Endothelial cell of umbilical vein (primary cell): ENCODE measurements at regions not wholly inside any gene's neighbourhood (a gene's known extent, or its start where the extent isn't known, plus 50 kb on each side); places are given as distances from the start of the nearest gene placed in this dataset.

ENCODE experiments used
- BruUV-seq: library from RNA; stranded (reverse); fragments of 400-500 nt; replicated peaks from 2 replicates; lab custom pipeline; 2021; lab: Mats Ljungman, UMichigan
- CTCF ChIA-PET: fragments of 300-600, 350-600 bp; sonication (Branson Sonifier 250); formaldehyde crosslinking; loops from one replicate; lab custom pipeline; 2021; ENCODE audit warnings: antibody characterized with exemption, inconsistent platforms; lab: Charles Lee
- POLR2A ChIA-PET: fragments of 300-600, 350-600 bp; sonication (Branson Sonifier 250); formaldehyde crosslinking; loops from one replicate; lab custom pipeline; 2021; ENCODE audit warnings: antibody characterized with exemption, inconsistent platforms; lab: Charles Lee
- DNase-seq: peaks from one replicate; pipeline ENCODE4 v3.0.0-alpha.2; 2011; ENCODE audit warnings: low read depth, low spot score
- FAIRE-seq: peaks from 2 replicates; lab custom pipeline; 2011; peaks lifted over from hg19 to GRCh38; lab: Jason Lieb, UNC
- H2AFZ ChIP-seq: 2 replicates; pipeline ENCODE4 v1.6.0; 2012; ENCODE audit warnings: low read depth, low read length, control low read depth, inconsistent platforms
- H3K27ac ChIP-seq: 2 replicates; pipeline ENCODE4 v1.5.1; 2011; ENCODE audit warnings: low read depth, mild to moderate bottlenecking, control low read depth, low read length, moderate library complexity; ENCODE audit not compliant: insufficient read depth
- H3K27me3 ChIP-seq, 2 experiments: 2 replicates each; pipeline versions ENCODE4 v1.6.0 to v1.6.1; 2011; ENCODE audit warnings: low read length in 2 of 2, mixed read lengths in 1 of 2; ENCODE audit not compliant: control insufficient read depth in 2 of 2, insufficient read depth in 2 of 2
- H3K36me3 ChIP-seq, 2 experiments: 2 replicates in 1 of 2; 3 replicates in 1 of 2; pipeline ENCODE4 v1.5.1; 2011; ENCODE audit warnings: low read length in 2 of 2, mild to moderate bottlenecking in 1 of 2, moderate library complexity in 1 of 2; ENCODE audit not compliant: control insufficient read depth in 2 of 2, insufficient read depth in 2 of 2; ENCODE audit errors: extremely low read depth in 1 of 2
- H3K4me1 ChIP-seq: 3 replicates; pipeline ENCODE4 v1.5.1; 2011; ENCODE audit warnings: mild to moderate bottlenecking, low read length; ENCODE audit not compliant: control insufficient read depth, insufficient read depth; ENCODE audit errors: extremely low read depth
- H3K4me2 ChIP-seq: 2 replicates; pipeline ENCODE4 v1.6.1; 2011; ENCODE audit warnings: low read length, control low read depth, mixed read lengths; ENCODE audit not compliant: insufficient read depth
- H3K4me3 ChIP-seq, 3 experiments: fragments of 200-600 bp in 1 of 3; sonication (generic), shearing (Covaris generic) in 1 of 3; replicated peaks in 1 of 3; 2 replicates each; pipeline ENCODE4 v1.5.1; 2011 to 2016; ENCODE audit warnings: control low read depth in 3 of 3, low read length in 3 of 3, mild to moderate bottlenecking in 2 of 3, inconsistent platforms in 1 of 3, low read depth in 1 of 3, moderate library complexity in 1 of 3; ENCODE audit not compliant: insufficient read depth in 1 of 3
- H3K79me2 ChIP-seq: 2 replicates; pipeline ENCODE4 v1.6.0; 2012; ENCODE audit warnings: low read length, inconsistent platforms; ENCODE audit not compliant: control insufficient read depth, insufficient read depth
- H3K9ac ChIP-seq: replicated peaks from 2 replicates; pipeline ENCODE3; 2011; ENCODE audit warnings: low read length, control low read depth; ENCODE audit not compliant: insufficient read depth; ENCODE audit errors: extremely low read depth
- H3K9me1 ChIP-seq: replicated peaks from 3 replicates; pipeline ENCODE4 v1.6.0; 2011; ENCODE audit warnings: mild to moderate bottlenecking, low read length; ENCODE audit not compliant: control insufficient read depth, insufficient read depth; ENCODE audit errors: extremely low read depth
- H3K9me3 ChIP-seq: replicated peaks from 2 replicates; pipeline ENCODE4 v1.5.1; 2012; ENCODE audit warnings: low read length, inconsistent platforms; ENCODE audit not compliant: control insufficient read depth, insufficient read depth
- H4K20me1 ChIP-seq: replicated peaks from 2 replicates; pipeline ENCODE3; 2011; ENCODE audit warnings: mild to moderate bottlenecking, low read length; ENCODE audit not compliant: control insufficient read depth, insufficient read depth; ENCODE audit errors: extremely low read depth
- EZH2 ChIP-seq: IDR thresholded peaks from 2 replicates; pipeline ENCODE4 v1.6.1; 2012; ENCODE audit warnings: borderline replicate concordance, low read depth, mild to moderate bottlenecking, moderate library complexity, low read length, inconsistent platforms; ENCODE audit not compliant: severe bottlenecking
- FOS ChIP-seq: IDR thresholded peaks from 2 replicates; pipeline ENCODE4 v1.6.1; 2011; ENCODE audit warnings: mild to moderate bottlenecking, low read length, moderate library complexity, borderline replicate concordance; ENCODE audit not compliant: insufficient read depth
- GATA2 ChIP-seq: IDR thresholded peaks from 2 replicates; pipeline ENCODE4 v1.7.0; 2011; ENCODE audit warnings: low read depth, mild to moderate bottlenecking, moderate library complexity, mixed read lengths, low read length; ENCODE audit not compliant: insufficient read length, insufficient read depth
- JUN ChIP-seq: IDR thresholded peaks from 2 replicates; pipeline ENCODE4 v1.6.1; 2011; ENCODE audit warnings: borderline replicate concordance, low read depth; ENCODE audit not compliant: insufficient read length, insufficient read depth
- MYC ChIP-seq: IDR thresholded peaks from one replicate; pipeline ENCODE4 v1.6.1; 2011; ENCODE audit warnings: mild to moderate bottlenecking, low read depth, low read length
- POLR2A ChIP-seq: IDR thresholded peaks from 2 replicates; pipeline ENCODE4 v1.6.1; 2012; ENCODE audit warnings: low read depth, mild to moderate bottlenecking, control low read depth, low read length
- POLR2AphosphoS5 ChIP-seq: IDR thresholded peaks from 2 replicates; pipeline ENCODE4 v1.6.1; 2012; ENCODE audit warnings: low read depth, mild to moderate bottlenecking, control low read depth, low read length, moderate library complexity; ENCODE audit not compliant: insufficient read depth
- dilution Hi-C: fragments of 300-500 bp; cut with MboI; formaldehyde crosslinking; loops from one replicate; pipeline ENCODE4 v1.15.0; 2019; ENCODE audit warnings: low sequenced_read_pairs; ENCODE audit not compliant: extremely low pct_ligation_motif_present
- intact Hi-C: fragments of 100-400 bp; cut with micrococcal nuclease; formaldehyde crosslinking; loops from one replicate; pipeline ENCODE4 v1.10.0; 2022
- TF ChIP-seq, protein P1 (sequence below): IDR thresholded peaks from 2 replicates; pipeline ENCODE4 v1.6.1; 2011; ENCODE audit not compliant: insufficient read depth, insufficient read length
- TF ChIP-seq, protein P2 (sequence below), 2 donors: IDR thresholded peaks; 1 replicate in 1 of 2; 2 replicates in 1 of 2; pipeline ENCODE4 v1.5.1; 2011; ENCODE audit warnings: low read length in 2 of 2, mild to moderate bottlenecking in 2 of 2, moderate library complexity in 2 of 2, control low read depth in 1 of 2, inconsistent platforms in 1 of 2, low read depth in 1 of 2; ENCODE audit not compliant: insufficient read depth in 1 of 2; ENCODE audit errors: extremely low read depth in 1 of 2

GRCh38 chr13:31063772-31064171 is 97.9 kb downstream of the HSPH1 start:
- H4K20me1 ChIP-seq = no peaks in the 10 kb centered on the region
- peaks cover 2% of the 10 kb centered on the region in 2 experiments for H3K27me3 ChIP-seq
- TF ChIP-seq POLR2A = no peak
- TF ChIP-seq, protein P1, sequence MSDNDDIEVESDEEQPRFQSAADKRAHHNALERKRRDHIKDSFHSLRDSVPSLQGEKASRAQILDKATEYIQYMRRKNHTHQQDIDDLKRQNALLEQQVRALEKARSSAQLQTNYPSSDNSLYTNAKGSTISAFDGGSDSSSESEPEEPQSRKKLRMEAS = no peak
- no peak for TF ChIP-seq JUN
- dilution Hi-C loops = no loop called here
- no peak for FAIRE-seq
- H3K4me3 ChIP-seq = no peak overlapping the region
- intact Hi-C loops = no loop called here
- H3K9me1 ChIP-seq = no peaks in the 10 kb centered on the region
- H3K9me3 ChIP-seq = no peaks in the 10 kb centered on the region
- CTCF ChIA-PET = interaction anchor here (0.8 kb wide), 1 partner anchor 19 kb away, joined by 3 read pairs; no protein-coding TSS in a partner anchor
- no peaks in the 10 kb centered on the region for H3K4me1 ChIP-seq
- H3K9ac ChIP-seq = no peak overlapping the region
- POLR2A ChIA-PET = no interaction called here
- H2AFZ ChIP-seq = no peak overlapping the region
- H3K79me2 ChIP-seq = no peaks in the 10 kb centered on the region
- H3K36me3 ChIP-seq = no peaks in the 10 kb centered on the region
- H3K4me2 ChIP-seq = no peak overlapping the region
- no peak overlapping the region for H3K27ac ChIP-seq
- DNase-seq = no peak
- BruUV-seq = no TSS peak

DNA sequence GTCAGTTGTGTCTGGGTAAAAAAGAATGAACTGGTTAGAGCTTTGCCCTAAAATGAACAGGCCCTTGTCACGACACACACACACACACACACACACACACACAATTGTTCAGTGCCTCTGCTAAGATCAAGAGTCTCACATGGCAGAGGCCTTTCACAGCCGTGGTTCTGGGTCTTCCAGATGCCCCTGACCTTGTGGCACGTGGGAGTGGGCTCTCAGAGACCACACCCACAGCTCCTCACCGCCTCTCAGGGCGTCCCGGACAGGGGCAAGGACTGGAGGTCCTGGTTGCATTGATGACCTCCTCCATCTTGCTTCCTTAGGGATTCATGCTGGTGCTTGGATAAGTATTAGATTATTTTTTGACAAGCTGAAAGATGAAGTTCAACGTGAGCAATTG is 101.0 kb downstream of the HSPH1 start:
- no peak for FAIRE-seq
- POLR2A ChIA-PET = no interaction called here
- Histone ChIP-seq H3K9me1 (no peaks in the 10 kb centered on the region), H3K36me3 (no peaks in the 10 kb centered on the region), H3K9me3 (no peaks in the 10 kb centered on the region), H3K27me3 (peaks cover 2% of the 10 kb centered on the region in 2 experiments), H3K4me1 (no peaks in the 10 kb centered on the region), H3K9ac (no peak overlapping the region), H3K79me2 (no peaks in the 10 kb centered on the region), H3K4me3 (no peak overlapping the region), H2AFZ (no peak overlapping the region), H4K20me1 (no peaks in the 10 kb centered on the region), H3K27ac (no peak overlapping the region), H3K4me2 (no peak overlapping the region)
- CTCF ChIA-PET = interaction anchor here (1.2 kb wide), 1 partner anchor 12 kb away, joined by 4 read pairs; no protein-coding TSS in a partner anchor
- dilution Hi-C loops (no loop called here), intact Hi-C loops (no loop called here)
- DNase-seq = no peak
- BruUV-seq = no TSS peak
- TF ChIP-seq, protein P1 = no peak
- TF ChIP-seq MYC = no peak
- TF ChIP-seq EZH2 = no peak
- TF ChIP-seq GATA2 = no peak
- TF ChIP-seq, protein P2, sequence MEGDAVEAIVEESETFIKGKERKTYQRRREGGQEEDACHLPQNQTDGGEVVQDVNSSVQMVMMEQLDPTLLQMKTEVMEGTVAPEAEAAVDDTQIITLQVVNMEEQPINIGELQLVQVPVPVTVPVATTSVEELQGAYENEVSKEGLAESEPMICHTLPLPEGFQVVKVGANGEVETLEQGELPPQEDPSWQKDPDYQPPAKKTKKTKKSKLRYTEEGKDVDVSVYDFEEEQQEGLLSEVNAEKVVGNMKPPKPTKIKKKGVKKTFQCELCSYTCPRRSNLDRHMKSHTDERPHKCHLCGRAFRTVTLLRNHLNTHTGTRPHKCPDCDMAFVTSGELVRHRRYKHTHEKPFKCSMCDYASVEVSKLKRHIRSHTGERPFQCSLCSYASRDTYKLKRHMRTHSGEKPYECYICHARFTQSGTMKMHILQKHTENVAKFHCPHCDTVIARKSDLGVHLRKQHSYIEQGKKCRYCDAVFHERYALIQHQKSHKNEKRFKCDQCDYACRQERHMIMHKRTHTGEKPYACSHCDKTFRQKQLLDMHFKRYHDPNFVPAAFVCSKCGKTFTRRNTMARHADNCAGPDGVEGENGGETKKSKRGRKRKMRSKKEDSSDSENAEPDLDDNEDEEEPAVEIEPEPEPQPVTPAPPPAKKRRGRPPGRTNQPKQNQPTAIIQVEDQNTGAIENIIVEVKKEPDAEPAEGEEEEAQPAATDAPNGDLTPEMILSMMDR (IDR thresholded peaks at IDR 0.05; ENCODE audit: extremely low read depth in 1 of 2, insufficient read depth in 1 of 2, low read depth in 1 of 2, low read length in 2 of 2) = no peak
- TF ChIP-seq FOS = no peak
- TF ChIP-seq POLR2A = no peak
- TF ChIP-seq POLR2AphosphoS5 = no peak
- TF ChIP-seq JUN = no peak
